ENCODE measurements at regions not wholly inside any gene's neighbourhood (a gene's known extent, or its start where the extent isn't known, plus 50 kb on each side); places are given as distances from the start of the nearest gene placed in this dataset.

- Histone ChIP-seq H3K4me3 (no peak overlapping the region), H3K27ac (no peak overlapping the region), H3K9me3 (no peaks in the 10 kb centered on the region), H3K4me1 (replicated peaks) (peaks cover 8% of the 10 kb centered on the region), H3K27me3 (replicated peaks; ENCODE audit: insufficient read depth) (no peaks in the 10 kb centered on the region), H3K36me3 (no peaks in the 10 kb centered on the region)
- intact Hi-C loops (cut with DNase I): no loop called here
- 95% methylated on average over 5 of the region's 5 CpGs for WGBS
- TF ChIP-seq POLR2AphosphoS5 (IDR thresholded peaks at IDR 0.05) (no peak), POLR2A (IDR thresholded peaks at IDR 0.05) (no peak)
- TF ChIP-seq, protein P1, sequence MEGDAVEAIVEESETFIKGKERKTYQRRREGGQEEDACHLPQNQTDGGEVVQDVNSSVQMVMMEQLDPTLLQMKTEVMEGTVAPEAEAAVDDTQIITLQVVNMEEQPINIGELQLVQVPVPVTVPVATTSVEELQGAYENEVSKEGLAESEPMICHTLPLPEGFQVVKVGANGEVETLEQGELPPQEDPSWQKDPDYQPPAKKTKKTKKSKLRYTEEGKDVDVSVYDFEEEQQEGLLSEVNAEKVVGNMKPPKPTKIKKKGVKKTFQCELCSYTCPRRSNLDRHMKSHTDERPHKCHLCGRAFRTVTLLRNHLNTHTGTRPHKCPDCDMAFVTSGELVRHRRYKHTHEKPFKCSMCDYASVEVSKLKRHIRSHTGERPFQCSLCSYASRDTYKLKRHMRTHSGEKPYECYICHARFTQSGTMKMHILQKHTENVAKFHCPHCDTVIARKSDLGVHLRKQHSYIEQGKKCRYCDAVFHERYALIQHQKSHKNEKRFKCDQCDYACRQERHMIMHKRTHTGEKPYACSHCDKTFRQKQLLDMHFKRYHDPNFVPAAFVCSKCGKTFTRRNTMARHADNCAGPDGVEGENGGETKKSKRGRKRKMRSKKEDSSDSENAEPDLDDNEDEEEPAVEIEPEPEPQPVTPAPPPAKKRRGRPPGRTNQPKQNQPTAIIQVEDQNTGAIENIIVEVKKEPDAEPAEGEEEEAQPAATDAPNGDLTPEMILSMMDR (IDR thresholded peaks at IDR 0.05): no peak
- no peak for DNase-seq (ENCODE audit: low spot score)
These were observed 116.0 kb downstream of the MN1 start for GRCh38 chr22:27685515-27685914.

- TF ChIP-seq POLR2AphosphoS5 (IDR thresholded peaks at IDR 0.05): no peak
- TF ChIP-seq, protein P1 (IDR thresholded peaks at IDR 0.05): no peak
- no peak for TF ChIP-seq POLR2A (IDR thresholded peaks at IDR 0.05)
- no peaks in the 10 kb centered on the region for H3K36me3 ChIP-seq
- peak overlapping the region in 1 of 2 donors; percentile 71 for H3K27ac ChIP-seq
- H3K27me3 ChIP-seq (replicated peaks; ENCODE audit: insufficient read depth): no peaks in the 10 kb centered on the region
- peaks cover 8% of the 10 kb centered on the region for H3K4me1 ChIP-seq (replicated peaks)
- DNase-seq (ENCODE audit: low spot score): no peak
- intact Hi-C loops (cut with DNase I): no loop called here
- no peak overlapping the region for H3K4me3 ChIP-seq
- WGBS: 97% methylated on average over 1 of the region's 1 CpG
- no peaks in the 10 kb centered on the region for H3K9me3 ChIP-seq
These were observed 115.6 kb downstream of the MN1 start for GRCh38 chr22:27685970-27686369.

GRCh38 chr22:27686534-27686933 lies 115.0 kb downstream of the MN1 start:
- TF ChIP-seq POLR2A (IDR thresholded peaks at IDR 0.05) (no peak), POLR2AphosphoS5 (IDR thresholded peaks at IDR 0.05) (peak; percentile 48)
- H3K9me3 ChIP-seq: no peaks in the 10 kb centered on the region
- H3K27me3 ChIP-seq (replicated peaks; ENCODE audit: insufficient read depth): no peaks in the 10 kb centered on the region
- intact Hi-C loops (cut with DNase I): no loop called here
- WGBS: 69% methylated on average over 10 of the region's 10 CpGs
- H3K4me3 ChIP-seq: no peak overlapping the region
- H3K27ac ChIP-seq: peak overlapping the region; percentile 3 to 71
- H3K4me1 ChIP-seq (replicated peaks): peaks cover 8% of the 10 kb centered on the region
- DNase-seq (ENCODE audit: low spot score): no peak
- H3K36me3 ChIP-seq: no peaks in the 10 kb centered on the region

GRCh38 chr22:27687984-27688545 lies 113.5 kb downstream of the MN1 start:
- Histone ChIP-seq H3K27me3 (replicated peaks; ENCODE audit: insufficient read depth) (no peaks in the 10 kb centered on the region), H3K4me3 (no peak overlapping the region), H3K9me3 (no peaks in the 10 kb centered on the region), H3K4me1 (replicated peaks) (peaks cover 8% of the 10 kb centered on the region), H3K36me3 (no peaks in the 10 kb centered on the region), H3K27ac (no peak overlapping the region)
- no peak for TF ChIP-seq POLR2A (IDR thresholded peaks at IDR 0.05)
- TF ChIP-seq, protein P1 (IDR thresholded peaks at IDR 0.05): no peak
- intact Hi-C loops (cut with DNase I): no loop called here
- no peak for DNase-seq (ENCODE audit: low spot score)
- WGBS: 98% methylated on average over 3 of the region's 3 CpGs

- H3K9me3 ChIP-seq: no peaks in the 10 kb centered on the region
- H3K36me3 ChIP-seq: no peaks in the 10 kb centered on the region
- WGBS: 91% methylated on average over 1 of the region's 1 CpG
- H3K27ac ChIP-seq: no peak overlapping the region
- no peaks in the 10 kb centered on the region for H3K27me3 ChIP-seq (replicated peaks; ENCODE audit: insufficient read depth)
- peaks cover 8% of the 10 kb centered on the region for H3K4me1 ChIP-seq (replicated peaks)
- no peak overlapping the region for H3K4me3 ChIP-seq
- TF ChIP-seq, protein P1 (IDR thresholded peaks at IDR 0.05): no peak
- no peak for TF ChIP-seq POLR2AphosphoS5 (IDR thresholded peaks at IDR 0.05)
- TF ChIP-seq POLR2A (IDR thresholded peaks at IDR 0.05): no peak
- no peak for DNase-seq (ENCODE audit: low spot score)
- intact Hi-C loops (cut with DNase I): no loop called here
These were observed 111.9 kb downstream of the MN1 start for GRCh38 chr22:27689664-27690063.

All from prostate gland (tissue), 2 donors.